ENCODE measurements at regions not wholly inside any gene's neighbourhood (a gene's known extent, or its start where the extent isn't known, plus 50 kb on each side); places are given as distances from the start of the nearest gene placed in this dataset.

GRCh38 chr16:85309656-85310587 lies 197.7 kb upstream of the CIBAR2 start:
- TF ChIP-seq POLR2AphosphoS5 (IDR thresholded peaks at IDR 0.05; ENCODE audit: borderline replicate concordance, low read depth, low read length) (no peak), EZH2 (IDR thresholded peaks at IDR 0.05) (no peak)
